ENCODE measurements at regions not wholly inside any gene's neighbourhood (a gene's known extent, or its start where the extent isn't known, plus 50 kb on each side); places are given as distances from the start of the nearest gene placed in this dataset.

DNA sequence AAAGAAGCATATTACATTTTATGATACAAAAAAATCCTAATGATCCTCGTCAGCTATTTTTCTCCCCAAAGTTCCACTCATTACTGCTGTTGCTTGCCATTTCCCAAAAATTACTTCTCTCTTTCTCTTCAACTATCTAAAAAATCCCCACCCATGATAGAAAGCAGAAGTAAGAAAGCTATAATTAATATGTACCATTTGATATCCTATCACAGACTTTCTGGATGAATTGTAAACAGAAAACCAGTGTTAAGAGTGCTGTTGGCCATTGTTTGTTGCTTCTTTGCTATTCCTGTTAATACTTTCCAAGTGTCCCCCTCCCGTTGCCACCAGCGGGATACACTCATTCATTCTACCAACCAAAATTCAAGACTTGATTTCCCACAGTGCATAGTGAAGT lies 136.3 kb upstream of the SMARCA2 start:
- no peak for DNase-seq
- no peak overlapping the region for H3K27ac ChIP-seq
- TF ChIP-seq, protein P1, sequence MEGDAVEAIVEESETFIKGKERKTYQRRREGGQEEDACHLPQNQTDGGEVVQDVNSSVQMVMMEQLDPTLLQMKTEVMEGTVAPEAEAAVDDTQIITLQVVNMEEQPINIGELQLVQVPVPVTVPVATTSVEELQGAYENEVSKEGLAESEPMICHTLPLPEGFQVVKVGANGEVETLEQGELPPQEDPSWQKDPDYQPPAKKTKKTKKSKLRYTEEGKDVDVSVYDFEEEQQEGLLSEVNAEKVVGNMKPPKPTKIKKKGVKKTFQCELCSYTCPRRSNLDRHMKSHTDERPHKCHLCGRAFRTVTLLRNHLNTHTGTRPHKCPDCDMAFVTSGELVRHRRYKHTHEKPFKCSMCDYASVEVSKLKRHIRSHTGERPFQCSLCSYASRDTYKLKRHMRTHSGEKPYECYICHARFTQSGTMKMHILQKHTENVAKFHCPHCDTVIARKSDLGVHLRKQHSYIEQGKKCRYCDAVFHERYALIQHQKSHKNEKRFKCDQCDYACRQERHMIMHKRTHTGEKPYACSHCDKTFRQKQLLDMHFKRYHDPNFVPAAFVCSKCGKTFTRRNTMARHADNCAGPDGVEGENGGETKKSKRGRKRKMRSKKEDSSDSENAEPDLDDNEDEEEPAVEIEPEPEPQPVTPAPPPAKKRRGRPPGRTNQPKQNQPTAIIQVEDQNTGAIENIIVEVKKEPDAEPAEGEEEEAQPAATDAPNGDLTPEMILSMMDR (IDR thresholded peaks at IDR 0.05), result no peak
- no peak for TF ChIP-seq POLR2A (IDR thresholded peaks at IDR 0.05)
- no peaks in the 10 kb centered on the region for H3K36me3 ChIP-seq
- H3K4me1 ChIP-seq, result no peaks in the 10 kb centered on the region
- H3K9me3 ChIP-seq, result no peaks in the 10 kb centered on the region
- H3K27me3 ChIP-seq, result no peaks in the 10 kb centered on the region
- H3K4me3 ChIP-seq, result no peak overlapping the region

GRCh38 chr9:1879501-1879900 lies 135.6 kb upstream of the SMARCA2 start:
- no peak for DNase-seq
- TF ChIP-seq POLR2A (IDR thresholded peaks at IDR 0.05), result no peak
- TF ChIP-seq, protein P1 (IDR thresholded peaks at IDR 0.05), result no peak

GRCh38 chr9:1880038-1880565 lies 135.0 kb upstream of the SMARCA2 start:
- Histone ChIP-seq H3K36me3 (no peaks in the 10 kb centered on the region), H3K27me3 (no peaks in the 10 kb centered on the region), H3K4me1 (no peaks in the 10 kb centered on the region), H3K9me3 (no peaks in the 10 kb centered on the region), H3K4me3 (no peak overlapping the region), H3K27ac (no peak overlapping the region)
- TF ChIP-seq POLR2A (IDR thresholded peaks at IDR 0.05), result no peak
- TF ChIP-seq, protein P1 (IDR thresholded peaks at IDR 0.05), result no peak
- DNase-seq, result no peak

More at GRCh38 chr9:1879501-1879900, 135.6 kb upstream of the SMARCA2 start:
- Histone ChIP-seq H3K4me1 (no peaks in the 10 kb centered on the region), H3K36me3 (no peaks in the 10 kb centered on the region), H3K27ac (no peak overlapping the region), H3K27me3 (no peaks in the 10 kb centered on the region), H3K9me3 (no peaks in the 10 kb centered on the region), H3K4me3 (no peak overlapping the region)

- TF ChIP-seq, protein P1 (IDR thresholded peaks at IDR 0.05), result no peak
- no peak for TF ChIP-seq POLR2A (IDR thresholded peaks at IDR 0.05)
- Histone ChIP-seq H3K27ac (no peak overlapping the region), H3K4me1 (no peaks in the 10 kb centered on the region), H3K27me3 (no peaks in the 10 kb centered on the region), H3K36me3 (no peaks in the 10 kb centered on the region), H3K9me3 (no peaks in the 10 kb centered on the region), H3K4me3 (no peak overlapping the region)
- DNase-seq, result no peak
These were observed 133.3 kb upstream of the SMARCA2 start for GRCh38 chr9:1881708-1882295.

DNA sequence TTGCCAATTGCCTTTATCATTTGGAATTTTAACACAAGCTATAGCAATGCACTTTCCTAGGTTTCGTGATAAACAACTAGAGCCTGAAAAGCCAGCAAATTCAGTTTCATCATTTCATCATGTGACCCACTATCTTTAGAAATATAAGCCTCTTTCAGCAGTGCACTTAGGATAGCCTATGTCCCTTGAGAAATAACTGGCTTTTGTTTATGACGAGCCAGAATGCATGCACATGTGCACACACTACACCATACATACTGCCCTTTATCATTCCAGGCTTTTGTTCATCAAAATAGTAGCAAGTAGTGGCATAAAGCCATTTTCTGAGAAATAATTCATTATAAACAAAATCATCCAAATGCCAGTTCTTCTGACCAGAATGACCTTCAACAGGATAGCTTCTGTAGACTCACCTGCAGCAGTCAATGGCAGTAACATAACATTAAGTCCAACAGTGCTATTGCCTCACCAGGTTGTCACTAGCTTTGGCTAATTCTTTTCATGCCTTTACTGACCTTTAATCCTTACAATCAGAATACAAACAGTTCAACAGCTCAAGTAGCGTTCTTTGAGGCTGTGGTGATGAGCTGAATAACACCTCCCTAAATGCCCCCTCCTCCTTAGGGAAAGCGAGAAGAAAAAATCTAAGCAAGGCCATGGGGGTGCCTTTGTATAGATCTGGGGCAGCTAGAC lies 132.3 kb upstream of the SMARCA2 start:
- DNase-seq, result no peak
- no peak for TF ChIP-seq POLR2A (IDR thresholded peaks at IDR 0.05)
- TF ChIP-seq, protein P1 (IDR thresholded peaks at IDR 0.05), result no peak
- Histone ChIP-seq H3K4me1 (no peaks in the 10 kb centered on the region), H3K9me3 (no peaks in the 10 kb centered on the region), H3K27me3 (no peaks in the 10 kb centered on the region), H3K36me3 (no peaks in the 10 kb centered on the region), H3K27ac (no peak overlapping the region), H3K4me3 (no peak overlapping the region)

Data from Peyer's patch (tissue), 4 donors.